Testis (tissue), 2 donors: ENCODE measurements at regions not wholly inside any gene's neighbourhood (a gene's known extent, or its start where the extent isn't known, plus 50 kb on each side); places are given as distances from the start of the nearest gene placed in this dataset.

Source experiments
- CTCF ChIP-seq, 3 experiments: fragments of 450-650 bp in 2 of 3; fragments of 200-600 bp in 1 of 3; sonication (generic) in 1 of 3; IDR thresholded peaks; one replicate each; pipeline ENCODE4 v1.5.1; 2016 to 2019; ENCODE audit warnings: antibody characterized with exemption in 3 of 3, mild to moderate bottlenecking in 2 of 3, moderate library complexity in 1 of 3
- POLR2A ChIP-seq: fragments of 450-650 bp; IDR thresholded peaks from one replicate; pipeline ENCODE4 v1.6.1; 2017; ENCODE audit warnings: antibody characterized with exemption, mild to moderate bottlenecking, moderate library complexity

GRCh38 chr2:167570370-167570769 lies 677.0 kb downstream of the STK39 start:
- TF ChIP-seq CTCF (IDR thresholded peaks at IDR 0.05) (no peak), POLR2A (no peak)
